ENCODE measurements at regions not wholly inside any gene's neighbourhood (a gene's known extent, or its start where the extent isn't known, plus 50 kb on each side); places are given as distances from the start of the nearest gene placed in this dataset.

DNA sequence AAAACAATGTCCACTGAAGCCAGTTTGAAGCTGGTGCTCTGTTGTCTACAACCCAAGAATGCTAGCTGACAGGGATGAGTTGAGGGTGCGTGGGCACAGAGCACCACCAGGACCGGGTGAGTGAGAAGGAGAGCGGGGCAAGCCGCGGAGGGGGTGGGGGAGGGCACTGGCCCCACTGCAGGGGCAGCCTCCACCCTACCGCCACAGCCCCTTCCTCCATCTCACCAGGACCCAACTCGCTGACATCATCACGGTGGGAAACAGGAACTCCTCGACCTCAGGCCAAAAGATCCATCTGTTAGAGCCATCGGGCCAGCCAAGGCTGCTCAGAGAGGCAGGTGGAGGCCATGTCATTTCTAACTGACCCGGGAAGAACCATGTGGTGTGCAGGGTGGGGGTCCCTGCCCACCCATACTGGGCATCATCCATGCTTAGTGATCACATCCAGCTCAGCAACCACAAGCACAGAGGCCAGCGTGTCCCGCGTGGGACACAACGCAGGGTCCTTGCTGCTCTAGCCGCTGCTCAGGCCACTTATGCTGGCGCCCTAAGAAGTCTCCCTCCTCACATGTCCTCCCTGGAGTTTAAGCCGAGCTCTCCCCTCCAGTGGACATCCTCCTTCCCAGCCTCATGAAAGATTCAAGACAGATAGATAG, 57.6 kb upstream of the GATA2 start:
- CTCF ChIA-PET: no interaction called here
- TF ChIP-seq, protein P1, sequence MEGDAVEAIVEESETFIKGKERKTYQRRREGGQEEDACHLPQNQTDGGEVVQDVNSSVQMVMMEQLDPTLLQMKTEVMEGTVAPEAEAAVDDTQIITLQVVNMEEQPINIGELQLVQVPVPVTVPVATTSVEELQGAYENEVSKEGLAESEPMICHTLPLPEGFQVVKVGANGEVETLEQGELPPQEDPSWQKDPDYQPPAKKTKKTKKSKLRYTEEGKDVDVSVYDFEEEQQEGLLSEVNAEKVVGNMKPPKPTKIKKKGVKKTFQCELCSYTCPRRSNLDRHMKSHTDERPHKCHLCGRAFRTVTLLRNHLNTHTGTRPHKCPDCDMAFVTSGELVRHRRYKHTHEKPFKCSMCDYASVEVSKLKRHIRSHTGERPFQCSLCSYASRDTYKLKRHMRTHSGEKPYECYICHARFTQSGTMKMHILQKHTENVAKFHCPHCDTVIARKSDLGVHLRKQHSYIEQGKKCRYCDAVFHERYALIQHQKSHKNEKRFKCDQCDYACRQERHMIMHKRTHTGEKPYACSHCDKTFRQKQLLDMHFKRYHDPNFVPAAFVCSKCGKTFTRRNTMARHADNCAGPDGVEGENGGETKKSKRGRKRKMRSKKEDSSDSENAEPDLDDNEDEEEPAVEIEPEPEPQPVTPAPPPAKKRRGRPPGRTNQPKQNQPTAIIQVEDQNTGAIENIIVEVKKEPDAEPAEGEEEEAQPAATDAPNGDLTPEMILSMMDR (IDR thresholded peaks at IDR 0.05; ENCODE audit: control extremely low read depth, extremely low read depth, low read depth, missing control alignments): no peak
- no peak for DNase-seq (ENCODE audit: extremely low spot score)
- POLR2A ChIA-PET: no interaction called here

GRCh38 chr3:128550113-128550440, 57.1 kb upstream of the GATA2 start:
- CTCF ChIA-PET: no interaction called here
- TF ChIP-seq, protein P1 (IDR thresholded peaks at IDR 0.05; ENCODE audit: control extremely low read depth, extremely low read depth, low read depth, missing control alignments): no peak
- no peak for DNase-seq (ENCODE audit: extremely low spot score)
- POLR2A ChIA-PET: no interaction called here

GRCh38 chr3:128549283-128550112, 56.5 kb upstream of the GATA2 start:
- TF ChIP-seq, protein P1 (IDR thresholded peaks at IDR 0.05; ENCODE audit: control extremely low read depth, extremely low read depth, low read depth, missing control alignments): no peak
- ChIA-PET CTCF (no interaction called here), POLR2A (no interaction called here)
- DNase-seq (ENCODE audit: extremely low spot score): no peak

DNA sequence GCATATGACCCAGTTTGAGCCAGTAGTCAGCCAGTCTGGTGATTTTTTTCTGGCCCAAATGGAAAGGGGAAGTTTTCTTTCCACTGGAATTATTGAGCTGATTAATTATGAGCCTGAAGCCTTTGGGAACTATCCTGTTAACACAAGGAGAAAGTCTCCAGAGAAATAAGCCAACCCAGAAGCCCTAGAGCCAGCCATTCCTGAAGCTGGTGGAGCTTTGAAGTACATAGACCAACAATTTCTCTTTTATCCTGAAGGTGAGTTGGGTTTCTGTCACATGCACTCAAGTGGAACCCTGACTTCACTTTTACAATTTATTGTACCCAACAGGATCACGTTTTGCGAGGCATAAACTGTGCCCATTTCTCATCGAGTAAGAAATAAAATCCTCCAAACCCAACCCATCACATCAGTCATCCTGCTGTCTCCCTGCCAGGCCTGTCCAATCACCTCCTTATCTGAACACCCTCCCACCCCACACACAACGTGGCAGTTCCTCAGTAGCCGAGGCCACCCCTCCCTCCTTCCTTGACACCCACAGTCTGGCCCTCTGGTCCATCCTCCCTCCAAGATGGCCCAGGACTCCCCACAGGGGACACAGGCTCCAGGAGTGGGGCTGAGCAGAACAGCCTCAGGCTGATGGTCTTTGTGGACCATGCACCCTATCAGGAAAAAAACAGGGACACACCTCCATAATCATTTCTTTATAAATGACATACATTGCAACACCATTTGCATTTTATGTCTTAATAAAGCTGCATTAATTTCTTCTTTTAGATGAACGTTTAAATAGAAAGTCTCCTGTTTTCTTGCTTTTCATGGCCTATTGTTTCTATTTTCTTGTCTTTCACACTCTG, 55.7 kb upstream of the GATA2 start:
- CTCF ChIA-PET: interaction anchor here (1.9 kb wide), 1 partner anchor 24 kb away, joined by 7 read pairs; no protein-coding TSS in a partner anchor
- POLR2A ChIA-PET: no interaction called here
- DNase-seq (ENCODE audit: extremely low spot score): no peak
- TF ChIP-seq, protein P1 (IDR thresholded peaks at IDR 0.05; ENCODE audit: control extremely low read depth, extremely low read depth, low read depth, missing control alignments): no peak

- POLR2A ChIA-PET: no interaction called here
- no peak for DNase-seq (ENCODE audit: extremely low spot score)
- CTCF ChIA-PET: interaction anchor here (0.9 to 1.9 kb wide), 4 partner anchors 9 to 506 kb away, joined by 3 to 7 read pairs (median 3); no protein-coding TSS in a partner anchor
- TF ChIP-seq, protein P1 (IDR thresholded peaks at IDR 0.05; ENCODE audit: control extremely low read depth, extremely low read depth, low read depth, missing control alignments): no peak
Measured at GRCh38 chr3:128548021-128548420, 55.0 kb upstream of the GATA2 start.

DNA sequence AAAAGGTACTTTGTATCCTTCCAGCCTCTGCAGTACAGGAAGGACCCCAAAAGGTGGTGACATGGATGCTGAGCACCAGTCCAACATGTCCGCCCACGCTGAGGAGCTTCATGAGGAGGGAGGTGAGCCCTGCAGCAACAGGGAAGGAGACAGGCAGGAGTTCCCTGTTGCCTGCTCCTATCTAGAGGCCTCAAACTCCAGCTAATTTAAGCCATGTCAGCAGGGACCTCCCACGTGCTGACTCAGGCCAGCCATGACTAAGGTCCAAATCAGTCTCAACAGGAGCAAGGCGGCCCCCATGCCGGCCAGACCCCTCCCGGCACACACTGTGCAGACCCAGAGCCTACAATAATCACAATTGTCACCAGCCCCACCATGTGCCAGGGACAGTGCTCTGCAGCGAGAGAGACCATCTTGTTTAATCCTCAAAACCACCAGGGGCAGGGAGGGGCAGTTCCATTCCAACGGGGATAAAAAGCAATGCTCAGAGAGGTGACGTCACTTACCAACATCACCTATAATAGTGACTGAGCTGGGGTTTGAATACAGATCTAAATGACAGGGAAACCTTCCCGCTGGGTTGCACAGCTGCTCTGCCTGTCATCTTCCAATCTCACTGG, 54.5 kb upstream of the GATA2 start:
- no peak for DNase-seq (ENCODE audit: extremely low spot score)
- ChIA-PET CTCF (interaction anchor here (0.9 to 1.9 kb wide), 5 partner anchors 8 to 506 kb away, joined by 3 to 7 read pairs (median 3); no protein-coding TSS in a partner anchor), POLR2A (no interaction called here)
- TF ChIP-seq, protein P1 (IDR thresholded peaks at IDR 0.05; ENCODE audit: control extremely low read depth, extremely low read depth, low read depth, missing control alignments): no peak
